ENCODE measurements at regions not wholly inside any gene's neighbourhood (a gene's known extent, or its start where the extent isn't known, plus 50 kb on each side); places are given as distances from the start of the nearest gene placed in this dataset.

DNA sequence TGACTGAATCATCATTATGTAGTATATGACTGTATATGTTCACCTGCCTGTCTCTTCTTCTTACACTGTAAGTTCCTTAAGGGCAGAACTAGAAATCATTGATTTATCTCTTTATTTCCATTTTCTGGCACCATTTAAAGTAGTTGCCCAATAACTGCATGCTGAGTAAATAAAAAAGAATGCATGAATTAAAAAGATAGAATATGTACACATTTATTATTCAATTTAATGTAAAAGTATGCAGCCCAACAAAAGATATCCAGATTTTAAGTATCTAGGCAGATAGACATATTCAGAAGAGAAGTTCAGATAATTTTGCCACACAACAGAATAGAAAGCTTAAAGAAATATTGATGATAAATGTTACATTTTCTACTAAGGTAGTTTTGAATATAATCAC, 1244.6 kb upstream of the ADGRL4 start:
- no peaks in the 10 kb centered on the region for H3K36me3 Mint-ChIP-seq
- intact Hi-C loops (cut with micrococcal nuclease) = no loop called here
- no peaks in the 10 kb centered on the region for H3K4me1 ChIP-seq (ENCODE audit: control insufficient read depth in 1 of 2, insufficient read depth in 2 of 2, low read length in 2 of 2)
- H3K27me3 Mint-ChIP-seq (ENCODE audit: low read depth in 3 of 3) = no peaks in the 10 kb centered on the region
- H2AFZ ChIP-seq (ENCODE audit: insufficient read depth, low read depth, low read length, poor library complexity, severe bottlenecking) = no peak overlapping the region
- H3K4me3 Mint-ChIP-seq = no peak overlapping the region
- H4K20me1 ChIP-seq (ENCODE audit: insufficient read depth, low read length) = no peaks in the 10 kb centered on the region
- no peaks in the 10 kb centered on the region for H3K4me1 Mint-ChIP-seq
- no peaks in the 10 kb centered on the region for H3K27me3 ChIP-seq (ENCODE audit: control insufficient read depth in 2 of 2, insufficient read depth in 2 of 2, low read length in 2 of 2)
- H3K27ac ChIP-seq (ENCODE audit: low read depth in 1 of 2, low read length in 2 of 2) = no peak overlapping the region
- H3K9me3 Mint-ChIP-seq = peaks cover 0 to 13% (median 2%) of the 10 kb centered on the region in 7 donors
- no peak for DNase-seq
- TF ChIP-seq, protein P1, sequence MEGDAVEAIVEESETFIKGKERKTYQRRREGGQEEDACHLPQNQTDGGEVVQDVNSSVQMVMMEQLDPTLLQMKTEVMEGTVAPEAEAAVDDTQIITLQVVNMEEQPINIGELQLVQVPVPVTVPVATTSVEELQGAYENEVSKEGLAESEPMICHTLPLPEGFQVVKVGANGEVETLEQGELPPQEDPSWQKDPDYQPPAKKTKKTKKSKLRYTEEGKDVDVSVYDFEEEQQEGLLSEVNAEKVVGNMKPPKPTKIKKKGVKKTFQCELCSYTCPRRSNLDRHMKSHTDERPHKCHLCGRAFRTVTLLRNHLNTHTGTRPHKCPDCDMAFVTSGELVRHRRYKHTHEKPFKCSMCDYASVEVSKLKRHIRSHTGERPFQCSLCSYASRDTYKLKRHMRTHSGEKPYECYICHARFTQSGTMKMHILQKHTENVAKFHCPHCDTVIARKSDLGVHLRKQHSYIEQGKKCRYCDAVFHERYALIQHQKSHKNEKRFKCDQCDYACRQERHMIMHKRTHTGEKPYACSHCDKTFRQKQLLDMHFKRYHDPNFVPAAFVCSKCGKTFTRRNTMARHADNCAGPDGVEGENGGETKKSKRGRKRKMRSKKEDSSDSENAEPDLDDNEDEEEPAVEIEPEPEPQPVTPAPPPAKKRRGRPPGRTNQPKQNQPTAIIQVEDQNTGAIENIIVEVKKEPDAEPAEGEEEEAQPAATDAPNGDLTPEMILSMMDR (IDR thresholded peaks at IDR 0.05) = no peak
- H3K9me3 ChIP-seq (replicated peaks in 1 of 2; ENCODE audit: control insufficient read depth in 1 of 2, insufficient read depth in 1 of 2, low read length in 2 of 2) = peaks cover 7 to 14% of the 10 kb centered on the region in 2 donors
- H3K79me2 ChIP-seq (ENCODE audit: insufficient read depth, low read length) = no peaks in the 10 kb centered on the region
- H3K4me3 ChIP-seq (replicated peaks in 1 of 3; ENCODE audit: low read depth in 2 of 3, low read length in 3 of 3) = no peak overlapping the region
- no peak overlapping the region for H3K9ac ChIP-seq (ENCODE audit: insufficient read depth, low read length, poor library complexity, severe bottlenecking)
- no peaks in the 10 kb centered on the region for H3K36me3 ChIP-seq (replicated peaks in 1 of 2; ENCODE audit: control insufficient read depth in 1 of 2, insufficient read depth in 2 of 2, low read length in 2 of 2)
- H3K27ac Mint-ChIP-seq = no peak overlapping the region
- H3K4me2 ChIP-seq (replicated peaks; ENCODE audit: extremely low read depth, low read length, poor library complexity, severe bottlenecking) = no peak overlapping the region

- Mint-ChIP-seq H3K27me3 (ENCODE audit: low read depth in 3 of 3) (no peaks in the 10 kb centered on the region), H3K4me1 (no peaks in the 10 kb centered on the region), H3K36me3 (no peaks in the 10 kb centered on the region), H3K4me3 (no peak overlapping the region), H3K9me3 (peaks cover 0 to 13% (median 2%) of the 10 kb centered on the region in 7 donors), H3K27ac (no peak overlapping the region)
- Histone ChIP-seq H3K4me1 (ENCODE audit: control insufficient read depth in 1 of 2, insufficient read depth in 2 of 2, low read length in 2 of 2) (no peaks in the 10 kb centered on the region), H2AFZ (ENCODE audit: insufficient read depth, low read depth, low read length, poor library complexity, severe bottlenecking) (no peak overlapping the region), H3K79me2 (ENCODE audit: insufficient read depth, low read length) (no peaks in the 10 kb centered on the region), H3K4me3 (replicated peaks in 1 of 3; ENCODE audit: low read depth in 2 of 3, low read length in 3 of 3) (no peak overlapping the region), H3K36me3 (replicated peaks in 1 of 2; ENCODE audit: control insufficient read depth in 1 of 2, insufficient read depth in 2 of 2, low read length in 2 of 2) (no peaks in the 10 kb centered on the region), H3K27me3 (ENCODE audit: control insufficient read depth in 2 of 2, insufficient read depth in 2 of 2, low read length in 2 of 2) (no peaks in the 10 kb centered on the region), H3K9ac (ENCODE audit: insufficient read depth, low read length, poor library complexity, severe bottlenecking) (no peak overlapping the region), H4K20me1 (ENCODE audit: insufficient read depth, low read length) (no peaks in the 10 kb centered on the region), H3K9me3 (replicated peaks in 1 of 2; ENCODE audit: control insufficient read depth in 1 of 2, insufficient read depth in 1 of 2, low read length in 2 of 2) (peaks cover 7 to 14% of the 10 kb centered on the region in 2 donors), H3K4me2 (replicated peaks; ENCODE audit: extremely low read depth, low read length, poor library complexity, severe bottlenecking) (no peak overlapping the region), H3K27ac (ENCODE audit: low read depth in 1 of 2, low read length in 2 of 2) (no peak overlapping the region)
- intact Hi-C loops (cut with micrococcal nuclease) = no loop called here
- TF ChIP-seq, protein P1 (IDR thresholded peaks at IDR 0.05) = no peak
- DNase-seq = no peak
- no CpG with 5 or more reads among the region's 3 CpGs for WGBS (ENCODE audit: insufficient coverage)
Observed at GRCh38 chr1:80250573-80251168, 1244.1 kb upstream of the ADGRL4 start.
